Astrocyte (in vitro differentiated cells and primary cell): ENCODE measurements at regions not wholly inside any gene's neighbourhood (a gene's known extent, or its start where the extent isn't known, plus 50 kb on each side); places are given as distances from the start of the nearest gene placed in this dataset.

Source experiments
- DNase-seq: peaks from one replicate; pipeline ENCODE4 v3.0.0-alpha.2; 2010; ENCODE audit warnings: low read depth
- FAIRE-seq: peaks from 2 replicates; lab custom pipeline; 2011; peaks lifted over from hg19 to GRCh38; lab: Jason Lieb, UNC
- H2AFZ ChIP-seq: 2 replicates; pipeline ENCODE4 v1.6.0; 2012; ENCODE audit warnings: low read depth, low read length, inconsistent platforms
- H3K27ac ChIP-seq: 2 replicates; pipeline ENCODE4 v1.5.1; 2011; ENCODE audit warnings: low read depth, low read length, inconsistent platforms
- H3K27me3 ChIP-seq: 2 replicates; pipeline ENCODE4 v1.6.0; 2011; ENCODE audit warnings: low read length, inconsistent platforms; ENCODE audit not compliant: insufficient read depth
- H3K36me3 ChIP-seq: 2 replicates; pipeline ENCODE4 v1.5.1; 2011; ENCODE audit warnings: low read length, inconsistent platforms; ENCODE audit not compliant: insufficient read depth
- H3K4me1 ChIP-seq: 2 replicates; pipeline ENCODE4 v1.5.1; 2011; ENCODE audit warnings: low read length, inconsistent platforms; ENCODE audit not compliant: insufficient read depth
- H3K4me2 ChIP-seq: 2 replicates; pipeline ENCODE4 v1.6.0; 2012; ENCODE audit warnings: low read length, inconsistent platforms
- H3K4me3 ChIP-seq: 2 replicates; pipeline ENCODE4 v1.5.1; 2011; ENCODE audit warnings: low read depth, mild to moderate bottlenecking, low read length, inconsistent platforms; ENCODE audit not compliant: insufficient read depth
- H3K79me2 ChIP-seq: 2 replicates; pipeline ENCODE4 v1.6.0; 2012; ENCODE audit warnings: mild to moderate bottlenecking, low read length, inconsistent platforms; ENCODE audit not compliant: insufficient read depth
- H3K9ac ChIP-seq: 2 replicates; pipeline ENCODE4 v1.6.0; 2012; ENCODE audit warnings: mild to moderate bottlenecking, low read length, inconsistent platforms
- H3K9me3 ChIP-seq: 2 replicates; pipeline ENCODE4 v1.5.1; 2012; ENCODE audit warnings: low read depth, mild to moderate bottlenecking, low read length, inconsistent platforms; ENCODE audit not compliant: insufficient read depth
- H4K20me1 ChIP-seq: 2 replicates; pipeline ENCODE4 v1.6.0; 2012; ENCODE audit warnings: low read length, inconsistent platforms; ENCODE audit not compliant: insufficient read depth
- H3K27ac Mint-ChIP-seq: one replicate; pipeline ENCODE4 v1.8.0; 2021; ENCODE audit warnings: mild to moderate bottlenecking, mixed read lengths; ENCODE audit not compliant: unreplicated experiment
- H3K27me3 Mint-ChIP-seq: one replicate; pipeline ENCODE4 v1.8.0; 2021; ENCODE audit warnings: low read depth, mixed read lengths; ENCODE audit not compliant: unreplicated experiment
- H3K36me3 Mint-ChIP-seq: one replicate; pipeline ENCODE4 v1.8.0; 2021; ENCODE audit warnings: low read depth, mixed read lengths; ENCODE audit not compliant: unreplicated experiment
- H3K4me1 Mint-ChIP-seq: one replicate; pipeline ENCODE4 v1.8.0; 2021; ENCODE audit warnings: low read depth, mixed read lengths; ENCODE audit not compliant: unreplicated experiment
- H3K4me3 Mint-ChIP-seq: one replicate; pipeline ENCODE4 v1.8.0; 2021; ENCODE audit warnings: mild to moderate bottlenecking, moderate library complexity, mixed read lengths; ENCODE audit not compliant: unreplicated experiment
- H3K9me3 Mint-ChIP-seq: one replicate; pipeline ENCODE4 v1.8.0; 2021; ENCODE audit warnings: mild to moderate bottlenecking, mixed read lengths; ENCODE audit not compliant: unreplicated experiment
- EZH2 ChIP-seq: IDR thresholded peaks from 2 replicates; pipeline ENCODE4 v1.6.1; 2012; ENCODE audit warnings: mild to moderate bottlenecking, low read length, inconsistent platforms; ENCODE audit not compliant: insufficient read depth
- TF ChIP-seq, protein P1 (sequence below): IDR thresholded peaks from 2 replicates; pipeline ENCODE4 v1.5.1; 2011; ENCODE audit warnings: low read depth, mild to moderate bottlenecking, inconsistent platforms, low read length, moderate library complexity; ENCODE audit not compliant: insufficient read depth

GRCh38 chr12:107955966-107956643 is 173.0 kb upstream of the WSCD2 start:
- Histone ChIP-seq H3K27ac (no peak overlapping the region), H3K9me3 (no peaks in the 10 kb centered on the region), H3K4me2 (no peak overlapping the region), H3K36me3 (no peaks in the 10 kb centered on the region), H4K20me1 (no peaks in the 10 kb centered on the region), H3K9ac (no peak overlapping the region), H3K79me2 (no peaks in the 10 kb centered on the region), H3K4me3 (no peak overlapping the region), H2AFZ (no peak overlapping the region), H3K4me1 (no peaks in the 10 kb centered on the region), H3K27me3 (no peaks in the 10 kb centered on the region)
- no peaks in the 10 kb centered on the region for H3K4me1 Mint-ChIP-seq
- H3K27me3 Mint-ChIP-seq, result peaks cover 36% of the 10 kb centered on the region
- H3K36me3 Mint-ChIP-seq, result no peaks in the 10 kb centered on the region
- peaks cover 8% of the 10 kb centered on the region for H3K9me3 Mint-ChIP-seq
- H3K27ac Mint-ChIP-seq, result no peak overlapping the region
- TF ChIP-seq EZH2, result no peak
- TF ChIP-seq, protein P1, sequence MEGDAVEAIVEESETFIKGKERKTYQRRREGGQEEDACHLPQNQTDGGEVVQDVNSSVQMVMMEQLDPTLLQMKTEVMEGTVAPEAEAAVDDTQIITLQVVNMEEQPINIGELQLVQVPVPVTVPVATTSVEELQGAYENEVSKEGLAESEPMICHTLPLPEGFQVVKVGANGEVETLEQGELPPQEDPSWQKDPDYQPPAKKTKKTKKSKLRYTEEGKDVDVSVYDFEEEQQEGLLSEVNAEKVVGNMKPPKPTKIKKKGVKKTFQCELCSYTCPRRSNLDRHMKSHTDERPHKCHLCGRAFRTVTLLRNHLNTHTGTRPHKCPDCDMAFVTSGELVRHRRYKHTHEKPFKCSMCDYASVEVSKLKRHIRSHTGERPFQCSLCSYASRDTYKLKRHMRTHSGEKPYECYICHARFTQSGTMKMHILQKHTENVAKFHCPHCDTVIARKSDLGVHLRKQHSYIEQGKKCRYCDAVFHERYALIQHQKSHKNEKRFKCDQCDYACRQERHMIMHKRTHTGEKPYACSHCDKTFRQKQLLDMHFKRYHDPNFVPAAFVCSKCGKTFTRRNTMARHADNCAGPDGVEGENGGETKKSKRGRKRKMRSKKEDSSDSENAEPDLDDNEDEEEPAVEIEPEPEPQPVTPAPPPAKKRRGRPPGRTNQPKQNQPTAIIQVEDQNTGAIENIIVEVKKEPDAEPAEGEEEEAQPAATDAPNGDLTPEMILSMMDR, result no peak
- DNase-seq, result no peak
- H3K4me3 Mint-ChIP-seq, result no peak overlapping the region
- no peak for FAIRE-seq

DNA sequence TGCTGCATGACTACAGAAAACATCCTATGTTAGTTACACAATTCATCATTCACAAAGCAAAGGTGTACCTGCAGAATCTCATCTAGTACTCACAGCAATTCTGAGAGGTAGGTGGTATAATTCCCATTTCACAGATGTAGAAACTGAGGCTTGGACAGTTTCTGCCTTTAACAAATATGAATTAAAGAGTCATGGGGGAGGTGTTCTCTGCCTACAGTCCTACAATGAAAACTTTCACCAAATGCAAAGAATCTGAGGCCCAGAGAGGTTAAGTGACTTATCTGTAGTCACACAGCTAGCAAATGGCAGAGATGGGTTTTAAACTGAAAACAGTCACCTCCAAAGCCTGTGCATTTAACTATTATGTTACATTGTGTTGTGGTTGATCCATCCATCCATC is 171.6 kb upstream of the WSCD2 start:
- Mint-ChIP-seq H3K27me3 (peaks cover 34% of the 10 kb centered on the region), H3K4me3 (no peak overlapping the region), H3K9me3 (peaks cover 7% of the 10 kb centered on the region), H3K4me1 (no peaks in the 10 kb centered on the region), H3K27ac (no peak overlapping the region), H3K36me3 (no peaks in the 10 kb centered on the region)
- no peaks in the 10 kb centered on the region for H3K79me2 ChIP-seq
- H3K4me1 ChIP-seq, result no peaks in the 10 kb centered on the region
- H3K27me3 ChIP-seq, result no peaks in the 10 kb centered on the region
- no peak for DNase-seq
- no peaks in the 10 kb centered on the region for H3K9me3 ChIP-seq
- H2AFZ ChIP-seq, result no peak overlapping the region
- no peaks in the 10 kb centered on the region for H4K20me1 ChIP-seq
- no peak overlapping the region for H3K27ac ChIP-seq
- no peak for FAIRE-seq
- no peak for TF ChIP-seq EZH2
- TF ChIP-seq, protein P1, result no peak
- H3K4me3 ChIP-seq, result no peak overlapping the region
- no peaks in the 10 kb centered on the region for H3K36me3 ChIP-seq
- H3K4me2 ChIP-seq, result no peak overlapping the region
- no peak overlapping the region for H3K9ac ChIP-seq

DNA sequence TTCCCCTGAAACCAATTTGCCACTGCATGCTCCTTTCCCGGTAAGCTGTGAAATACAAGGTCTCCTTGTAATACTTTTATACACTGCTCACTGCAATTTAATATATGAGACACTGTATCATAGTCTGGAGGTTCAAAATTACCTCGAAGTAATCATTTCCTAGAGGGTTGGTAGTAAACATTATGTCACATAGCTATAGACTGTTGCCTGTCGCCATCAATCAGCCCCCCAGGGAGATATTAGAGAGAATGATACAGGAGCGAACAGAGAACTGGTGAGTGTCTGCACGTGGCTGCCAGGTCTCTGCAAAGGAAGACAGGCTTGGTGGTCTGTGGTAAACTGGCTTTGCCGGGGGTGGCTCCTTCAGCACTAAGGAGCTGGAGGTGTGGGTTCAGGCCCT is 165.5 kb upstream of the WSCD2 start:
- Mint-ChIP-seq H3K9me3 (no peaks in the 10 kb centered on the region), H3K36me3 (no peaks in the 10 kb centered on the region), H3K4me3 (no peak overlapping the region), H3K27ac (no peak overlapping the region), H3K27me3 (peaks cover 22% of the 10 kb centered on the region), H3K4me1 (no peaks in the 10 kb centered on the region)
- H3K4me1 ChIP-seq, result no peaks in the 10 kb centered on the region
- no peaks in the 10 kb centered on the region for H4K20me1 ChIP-seq
- DNase-seq, result no peak
- H3K4me2 ChIP-seq, result no peak overlapping the region
- H3K4me3 ChIP-seq, result no peak overlapping the region
- H3K27me3 ChIP-seq, result no peaks in the 10 kb centered on the region
- no peak for TF ChIP-seq EZH2
- TF ChIP-seq, protein P1, result no peak
- no peaks in the 10 kb centered on the region for H3K36me3 ChIP-seq
- no peaks in the 10 kb centered on the region for H3K9me3 ChIP-seq
- FAIRE-seq, result no peak
- H3K79me2 ChIP-seq, result no peaks in the 10 kb centered on the region
- no peak overlapping the region for H3K27ac ChIP-seq
- H3K9ac ChIP-seq, result no peak overlapping the region
- H2AFZ ChIP-seq, result no peak overlapping the region
